Fibroblast of peridontal ligament (primary cell): ENCODE measurements at regions not wholly inside any gene's neighbourhood (a gene's known extent, or its start where the extent isn't known, plus 50 kb on each side); places are given as distances from the start of the nearest gene placed in this dataset.
"Not testable (repeated sequence)": the region's sequence is repeated elsewhere in the genome, so short reads cannot be mapped to it uniquely, and the experiment has no call there.

ENCODE experiments used
- DNase-seq: peaks from one replicate; pipeline ENCODE4 v3.0.0-alpha.2; 2010; ENCODE audit errors: extremely low read depth

- DNase-seq, result no peak
Observed at GRCh38 chr13:80684217-80684991, 343.5 kb upstream of the SPRY2 start.

GRCh38 chr13:80680786-80681366 is 339.9 kb upstream of the SPRY2 start:
- no peak for DNase-seq

- no peak for DNase-seq
Observed at GRCh38 chr13:80679423-80679822, 338.5 kb upstream of the SPRY2 start.

DNA sequence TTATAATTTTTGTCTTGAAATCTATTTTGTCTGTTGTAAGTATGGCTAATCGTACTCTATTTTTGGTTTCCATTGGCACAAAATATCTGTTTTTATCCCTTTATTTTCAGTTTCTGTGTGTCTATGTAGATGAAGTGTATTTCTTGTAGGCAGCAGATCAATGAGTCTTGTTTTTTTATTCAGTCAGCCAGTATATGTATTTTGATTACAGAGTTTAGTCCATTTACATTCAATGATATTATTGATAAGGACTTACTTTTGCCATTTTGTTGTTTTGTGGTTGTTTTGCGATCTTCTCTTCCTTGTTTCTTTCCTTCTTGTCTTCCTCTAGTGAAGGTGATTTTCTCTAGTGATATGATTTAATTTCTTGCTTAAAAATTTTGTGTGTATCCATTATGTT is 336.3 kb upstream of the SPRY2 start:
- no peak for DNase-seq

GRCh38 chr13:80675442-80675841 is 334.5 kb upstream of the SPRY2 start:
- DNase-seq, result not testable (repeated sequence)

- no peak for DNase-seq
Observed at GRCh38 chr13:80671773-80672172, 330.8 kb upstream of the SPRY2 start.

- DNase-seq, result no peak
Observed at GRCh38 chr13:80669112-80669511, 328.2 kb upstream of the SPRY2 start.

GRCh38 chr13:80668452-80668851 is 327.5 kb upstream of the SPRY2 start:
- no peak for DNase-seq

GRCh38 chr13:80666782-80667552 is 326.0 kb upstream of the SPRY2 start:
- DNase-seq, result peak; percentile 63

GRCh38 chr13:80665792-80666333 is 324.9 kb upstream of the SPRY2 start:
- no peak for DNase-seq

DNA sequence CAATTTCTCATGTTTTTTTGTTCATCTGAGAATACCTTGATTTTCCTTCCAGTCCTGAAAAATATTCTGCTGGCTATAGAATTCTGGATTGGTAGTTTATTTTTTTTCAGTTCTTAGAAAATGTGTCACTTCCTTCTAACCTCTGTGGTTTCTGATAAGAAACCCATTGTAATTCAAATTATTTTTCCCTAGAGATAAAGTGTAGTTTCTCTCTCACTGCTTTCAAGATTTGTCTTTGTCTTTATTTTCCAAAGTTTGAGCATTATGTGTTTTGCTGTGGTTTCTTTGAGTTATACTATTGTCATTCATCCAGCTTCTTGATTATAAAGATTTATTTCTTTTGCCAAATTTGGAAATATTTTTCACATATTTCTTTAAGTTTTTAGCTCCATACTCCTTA is 324.0 kb upstream of the SPRY2 start:
- DNase-seq, result no peak

GRCh38 chr13:80663788-80664187 is 322.9 kb upstream of the SPRY2 start:
- DNase-seq, result no peak

DNA sequence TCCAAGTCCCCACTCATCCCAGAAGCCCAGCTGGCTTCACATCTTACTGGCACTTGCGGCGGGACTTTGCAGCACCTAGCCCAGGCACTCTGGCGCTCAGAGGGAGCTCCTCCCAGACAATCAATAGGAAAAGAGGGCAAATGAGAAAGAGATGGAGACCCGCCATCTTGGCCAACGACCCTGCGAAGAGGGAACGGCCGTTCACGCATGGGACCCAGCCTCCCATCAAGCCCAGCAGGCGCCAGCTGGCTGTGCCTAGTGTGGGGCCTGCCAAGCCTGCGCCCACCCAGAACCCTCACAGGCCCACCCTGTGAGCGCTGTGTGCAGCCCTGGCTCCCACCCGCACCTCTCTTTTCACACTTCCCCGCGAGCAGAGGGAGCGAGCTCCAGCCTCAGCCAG is 317.8 kb upstream of the SPRY2 start:
- no peak for DNase-seq

GRCh38 chr13:80656512-80656904 is 315.6 kb upstream of the SPRY2 start:
- DNase-seq, result no peak

DNA sequence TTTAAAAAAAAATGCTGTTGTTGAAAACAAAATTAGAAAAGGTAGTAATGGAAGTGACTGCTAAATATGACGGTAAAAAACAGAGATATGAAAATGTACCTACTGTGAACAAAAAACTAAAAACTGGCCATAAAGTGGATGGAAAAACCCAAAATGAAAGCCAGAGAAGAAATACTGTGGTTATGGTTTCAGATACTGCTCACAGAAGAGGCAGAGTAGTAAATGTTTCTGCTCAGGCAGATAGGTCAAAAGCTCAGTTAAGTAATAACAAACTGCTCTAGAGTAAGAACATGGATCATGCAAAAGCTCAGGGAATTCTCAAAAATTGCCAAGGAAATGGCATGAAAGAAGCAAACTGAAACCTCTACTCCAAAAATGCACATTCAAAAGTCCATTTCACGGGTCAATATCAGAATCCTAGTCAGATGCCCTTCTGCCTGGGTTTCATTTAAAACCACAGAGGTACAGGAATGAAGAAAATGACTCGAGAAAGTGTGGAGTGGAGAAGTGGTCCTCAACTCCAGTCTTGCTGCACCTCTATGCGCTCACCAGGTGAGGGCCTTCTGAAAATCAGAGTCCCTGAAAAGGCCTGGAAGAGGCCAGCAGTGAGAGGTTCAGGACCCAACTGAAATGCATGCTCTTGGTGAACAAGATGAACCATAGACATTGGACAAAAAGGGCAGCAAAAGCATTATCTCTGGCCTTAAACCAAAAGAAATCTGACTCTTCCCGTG is 315.0 kb upstream of the SPRY2 start:
- no peak for DNase-seq

- DNase-seq, result no peak
Observed at GRCh38 chr13:80654638-80655249, 313.8 kb upstream of the SPRY2 start.

DNA sequence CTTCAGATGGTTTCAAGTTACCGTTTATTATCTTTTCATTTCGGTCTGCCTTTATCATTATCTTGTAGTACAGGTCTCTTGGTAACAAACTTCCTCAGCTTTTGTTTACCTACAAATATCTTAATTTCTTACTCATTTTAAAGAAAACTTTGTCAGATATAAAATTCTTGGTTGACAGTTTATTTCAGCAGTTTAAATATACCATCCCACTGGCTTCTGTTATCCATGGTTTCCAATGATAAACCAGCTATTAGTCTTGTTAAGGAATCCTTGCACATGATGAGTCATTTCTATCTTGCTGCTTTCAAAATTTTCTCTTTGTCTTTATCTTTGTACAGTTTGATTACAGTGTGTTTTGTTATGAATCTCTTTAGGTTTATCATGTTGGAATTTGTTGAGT is 308.3 kb upstream of the SPRY2 start:
- DNase-seq, result no peak

- no peak for DNase-seq
Observed at GRCh38 chr13:80642641-80643040, 301.7 kb upstream of the SPRY2 start.

DNA sequence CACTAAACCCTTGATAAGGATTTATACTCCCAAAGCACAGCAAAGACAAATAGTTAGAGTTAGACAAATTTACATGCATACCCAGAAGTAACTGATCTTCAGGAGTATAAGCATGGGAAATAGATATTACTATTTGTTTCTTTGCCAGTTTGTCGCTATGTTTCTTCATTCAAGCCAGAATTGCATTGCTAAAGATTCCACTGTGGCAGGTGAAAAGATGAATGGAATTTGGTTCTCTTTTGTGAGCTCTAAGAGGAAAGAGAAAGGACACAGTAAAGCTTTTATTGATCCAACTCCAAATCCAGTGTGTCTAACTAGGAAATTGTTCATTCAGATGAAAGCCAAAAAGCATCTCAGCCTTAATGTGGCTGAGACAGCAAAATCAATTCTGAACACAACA is 292.3 kb upstream of the SPRY2 start:
- no peak for DNase-seq

DNA sequence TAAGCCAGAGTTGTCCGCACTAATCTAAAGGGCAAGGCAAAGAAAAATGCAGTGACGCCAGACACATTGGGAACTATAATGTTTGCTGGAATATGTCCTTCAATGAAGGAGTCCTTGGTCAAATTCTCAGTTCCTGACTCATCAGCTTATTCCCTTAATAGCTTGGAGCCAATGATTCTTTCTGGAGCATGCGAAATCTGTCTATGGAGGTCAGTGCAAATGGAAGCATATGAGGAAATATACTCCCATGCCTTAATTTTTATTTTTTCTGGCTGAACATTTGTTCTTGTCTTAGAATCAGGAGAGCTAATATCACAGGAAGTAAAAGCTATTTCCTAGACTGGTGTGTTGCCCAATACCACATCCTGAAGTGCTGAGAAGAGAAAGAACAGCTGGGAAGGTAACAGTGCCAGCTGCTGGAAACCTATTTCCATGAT is 289.8 kb upstream of the SPRY2 start:
- no peak for DNase-seq

GRCh38 chr13:80618781-80619180 is 277.9 kb upstream of the SPRY2 start:
- DNase-seq, result no peak
